OCI-LY7 (cell line): ENCODE measurements at regions not wholly inside any gene's neighbourhood (a gene's known extent, or its start where the extent isn't known, plus 50 kb on each side); places are given as distances from the start of the nearest gene placed in this dataset.

Source experiments
- CTCF ChIP-seq: fragments of 200-600 bp; sonication (generic); conservative IDR thresholded peaks from 2 replicates; pipeline ENCODE4 v1.5.1; 2014; ENCODE audit warnings: mild to moderate bottlenecking, antibody characterized with exemption, low read length, moderate library complexity, mixed read lengths
- EZH2phosphoT487 ChIP-seq: fragments of 200-600 bp; sonication (generic); IDR thresholded peaks from 2 replicates; pipeline ENCODE4 v1.6.1; 2018; ENCODE audit warnings: low read depth, borderline replicate concordance, mild to moderate bottlenecking, mixed run types, antibody characterized with exemption, low read length, moderate library complexity, mixed read lengths

GRCh38 chr17:77032929-77033328 lies 107.8 kb upstream of the SEC14L1 start:
- TF ChIP-seq CTCF, result no peak
- no peak for TF ChIP-seq EZH2phosphoT487
